ENCODE measurements at regions not wholly inside any gene's neighbourhood (a gene's known extent, or its start where the extent isn't known, plus 50 kb on each side); places are given as distances from the start of the nearest gene placed in this dataset.
A peak's percentile ranks its signal among the peaks of the same experiment; 100 is the strongest.

DNA sequence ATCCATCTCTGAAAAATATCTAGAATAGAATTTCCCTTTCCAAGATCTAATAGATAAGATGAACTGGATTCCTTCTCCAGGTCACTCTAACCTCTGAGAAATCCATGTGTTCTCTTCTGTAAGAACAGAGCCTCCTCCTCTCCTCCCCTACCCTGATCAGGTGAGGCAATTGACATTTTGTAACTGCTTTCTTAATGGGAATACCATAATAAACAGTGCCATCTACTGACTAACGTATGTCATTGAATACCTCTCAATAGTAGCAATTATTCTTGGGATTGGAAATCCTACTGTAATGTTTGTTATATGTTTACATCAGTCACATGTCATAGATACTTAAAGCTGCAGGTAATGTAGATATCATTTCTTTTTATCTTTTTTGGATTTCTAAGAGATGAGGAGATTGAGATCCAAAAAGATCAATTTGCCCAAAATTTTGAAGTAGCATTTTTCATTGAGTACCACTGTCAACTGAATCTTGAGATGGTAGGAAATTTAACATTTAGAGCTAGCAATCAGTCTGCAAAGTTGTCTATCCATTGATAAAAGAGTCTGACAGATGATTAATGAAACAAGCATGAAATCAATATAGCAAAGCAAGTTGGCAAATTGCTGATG lies 365.8 kb upstream of the HSF2 start:
- H3K27ac ChIP-seq (replicated peaks), result no peak overlapping the region
- DNase-seq (ENCODE audit: low read depth in 1 of 2, low spot score in 1 of 2), result peak; percentile 1 to 14
- no peaks in the 10 kb centered on the region for H3K27me3 ChIP-seq (ENCODE audit: insufficient read depth, poor library complexity, severe bottlenecking)
- TF ChIP-seq, protein P1, sequence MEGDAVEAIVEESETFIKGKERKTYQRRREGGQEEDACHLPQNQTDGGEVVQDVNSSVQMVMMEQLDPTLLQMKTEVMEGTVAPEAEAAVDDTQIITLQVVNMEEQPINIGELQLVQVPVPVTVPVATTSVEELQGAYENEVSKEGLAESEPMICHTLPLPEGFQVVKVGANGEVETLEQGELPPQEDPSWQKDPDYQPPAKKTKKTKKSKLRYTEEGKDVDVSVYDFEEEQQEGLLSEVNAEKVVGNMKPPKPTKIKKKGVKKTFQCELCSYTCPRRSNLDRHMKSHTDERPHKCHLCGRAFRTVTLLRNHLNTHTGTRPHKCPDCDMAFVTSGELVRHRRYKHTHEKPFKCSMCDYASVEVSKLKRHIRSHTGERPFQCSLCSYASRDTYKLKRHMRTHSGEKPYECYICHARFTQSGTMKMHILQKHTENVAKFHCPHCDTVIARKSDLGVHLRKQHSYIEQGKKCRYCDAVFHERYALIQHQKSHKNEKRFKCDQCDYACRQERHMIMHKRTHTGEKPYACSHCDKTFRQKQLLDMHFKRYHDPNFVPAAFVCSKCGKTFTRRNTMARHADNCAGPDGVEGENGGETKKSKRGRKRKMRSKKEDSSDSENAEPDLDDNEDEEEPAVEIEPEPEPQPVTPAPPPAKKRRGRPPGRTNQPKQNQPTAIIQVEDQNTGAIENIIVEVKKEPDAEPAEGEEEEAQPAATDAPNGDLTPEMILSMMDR (IDR thresholded peaks at IDR 0.05; ENCODE audit: insufficient read depth, low read length), result peak; percentile 26
- no peak for TF ChIP-seq GABPA (IDR thresholded peaks at IDR 0.05; ENCODE audit: low read depth)
- H3K4me3 ChIP-seq (replicated peaks; ENCODE audit: insufficient read depth, low read length), result no peak overlapping the region

DNA sequence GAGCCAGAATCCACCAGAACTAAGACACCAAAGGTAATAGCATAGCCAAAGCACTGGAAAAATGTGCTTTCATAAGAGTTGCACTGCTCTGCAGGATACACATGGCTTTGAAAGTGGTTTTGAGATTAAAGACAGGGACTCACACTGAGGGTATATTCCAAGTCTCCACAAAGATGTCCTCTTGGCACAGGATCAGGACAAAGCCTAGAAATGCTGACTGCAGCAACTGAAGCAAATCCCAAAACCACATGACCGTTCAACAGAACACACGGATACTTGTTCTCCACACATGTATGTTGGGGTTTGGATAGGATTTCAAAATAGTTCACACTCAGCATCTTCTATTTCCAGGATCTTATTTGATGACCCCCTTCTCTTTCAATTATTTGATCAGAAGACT lies 364.3 kb upstream of the HSF2 start:
- DNase-seq (ENCODE audit: low read depth in 1 of 2, low spot score in 1 of 2), result no peak
- TF ChIP-seq GABPA (IDR thresholded peaks at IDR 0.05; ENCODE audit: low read depth) (no peak), SPI1 (IDR thresholded peaks at IDR 0.05; ENCODE audit: borderline replicate concordance, low read depth) (no peak), POLR2AphosphoS5 (IDR thresholded peaks at IDR 0.05; ENCODE audit: low read depth) (no peak)
- TF ChIP-seq, protein P1 (IDR thresholded peaks at IDR 0.05; ENCODE audit: insufficient read depth, low read length), result no peak
- TF ChIP-seq, protein P2, sequence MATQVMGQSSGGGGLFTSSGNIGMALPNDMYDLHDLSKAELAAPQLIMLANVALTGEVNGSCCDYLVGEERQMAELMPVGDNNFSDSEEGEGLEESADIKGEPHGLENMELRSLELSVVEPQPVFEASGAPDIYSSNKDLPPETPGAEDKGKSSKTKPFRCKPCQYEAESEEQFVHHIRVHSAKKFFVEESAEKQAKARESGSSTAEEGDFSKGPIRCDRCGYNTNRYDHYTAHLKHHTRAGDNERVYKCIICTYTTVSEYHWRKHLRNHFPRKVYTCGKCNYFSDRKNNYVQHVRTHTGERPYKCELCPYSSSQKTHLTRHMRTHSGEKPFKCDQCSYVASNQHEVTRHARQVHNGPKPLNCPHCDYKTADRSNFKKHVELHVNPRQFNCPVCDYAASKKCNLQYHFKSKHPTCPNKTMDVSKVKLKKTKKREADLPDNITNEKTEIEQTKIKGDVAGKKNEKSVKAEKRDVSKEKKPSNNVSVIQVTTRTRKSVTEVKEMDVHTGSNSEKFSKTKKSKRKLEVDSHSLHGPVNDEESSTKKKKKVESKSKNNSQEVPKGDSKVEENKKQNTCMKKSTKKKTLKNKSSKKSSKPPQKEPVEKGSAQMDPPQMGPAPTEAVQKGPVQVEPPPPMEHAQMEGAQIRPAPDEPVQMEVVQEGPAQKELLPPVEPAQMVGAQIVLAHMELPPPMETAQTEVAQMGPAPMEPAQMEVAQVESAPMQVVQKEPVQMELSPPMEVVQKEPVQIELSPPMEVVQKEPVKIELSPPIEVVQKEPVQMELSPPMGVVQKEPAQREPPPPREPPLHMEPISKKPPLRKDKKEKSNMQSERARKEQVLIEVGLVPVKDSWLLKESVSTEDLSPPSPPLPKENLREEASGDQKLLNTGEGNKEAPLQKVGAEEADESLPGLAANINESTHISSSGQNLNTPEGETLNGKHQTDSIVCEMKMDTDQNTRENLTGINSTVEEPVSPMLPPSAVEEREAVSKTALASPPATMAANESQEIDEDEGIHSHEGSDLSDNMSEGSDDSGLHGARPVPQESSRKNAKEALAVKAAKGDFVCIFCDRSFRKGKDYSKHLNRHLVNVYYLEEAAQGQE (IDR thresholded peaks at IDR 0.05; ENCODE audit: insufficient replicate concordance, low read depth), result no peak
- no peaks in the 10 kb centered on the region for H3K27me3 ChIP-seq (ENCODE audit: insufficient read depth, poor library complexity, severe bottlenecking)

DNA sequence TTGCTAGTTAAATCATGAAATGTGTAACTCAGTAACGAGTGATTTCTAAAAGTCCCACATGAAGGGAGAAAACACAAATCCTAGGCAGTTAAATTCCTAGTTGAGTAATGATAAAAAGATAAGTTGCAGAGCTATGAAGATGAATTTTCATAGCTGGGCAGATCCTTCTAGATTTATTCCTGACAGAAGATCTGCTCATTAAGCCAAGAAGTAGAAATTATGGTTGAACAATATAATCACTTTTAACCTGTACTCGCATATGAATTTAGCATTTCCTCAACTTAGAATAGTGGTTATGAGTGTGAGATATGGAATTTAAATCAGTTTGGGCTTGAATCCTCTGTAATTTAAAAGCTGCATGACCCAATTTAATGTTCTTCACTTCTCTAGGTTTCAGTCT lies 359.2 kb upstream of the HSF2 start:
- H3K27me3 ChIP-seq (ENCODE audit: insufficient read depth, poor library complexity, severe bottlenecking), result no peaks in the 10 kb centered on the region
- no peak overlapping the region for H3K4me3 ChIP-seq (replicated peaks; ENCODE audit: insufficient read depth, low read length)
- DNase-seq (ENCODE audit: low read depth in 1 of 2, low spot score in 1 of 2), result no peak
- H3K27ac ChIP-seq (replicated peaks), result no peak overlapping the region
- TF ChIP-seq GABPA (IDR thresholded peaks at IDR 0.05; ENCODE audit: low read depth) (no peak), POLR2AphosphoS5 (IDR thresholded peaks at IDR 0.05; ENCODE audit: low read depth) (no peak), SPI1 (IDR thresholded peaks at IDR 0.05; ENCODE audit: borderline replicate concordance, low read depth) (no peak)
- TF ChIP-seq, protein P2 (IDR thresholded peaks at IDR 0.05; ENCODE audit: insufficient replicate concordance, low read depth), result no peak
- TF ChIP-seq, protein P1 (IDR thresholded peaks at IDR 0.05; ENCODE audit: insufficient read depth, low read length), result no peak

More for the DNA sequence above, 364.3 kb upstream of the HSF2 start:
- H3K27ac ChIP-seq (replicated peaks), result no peak overlapping the region
- H3K4me3 ChIP-seq (replicated peaks; ENCODE audit: insufficient read depth, low read length), result no peak overlapping the region

DNA sequence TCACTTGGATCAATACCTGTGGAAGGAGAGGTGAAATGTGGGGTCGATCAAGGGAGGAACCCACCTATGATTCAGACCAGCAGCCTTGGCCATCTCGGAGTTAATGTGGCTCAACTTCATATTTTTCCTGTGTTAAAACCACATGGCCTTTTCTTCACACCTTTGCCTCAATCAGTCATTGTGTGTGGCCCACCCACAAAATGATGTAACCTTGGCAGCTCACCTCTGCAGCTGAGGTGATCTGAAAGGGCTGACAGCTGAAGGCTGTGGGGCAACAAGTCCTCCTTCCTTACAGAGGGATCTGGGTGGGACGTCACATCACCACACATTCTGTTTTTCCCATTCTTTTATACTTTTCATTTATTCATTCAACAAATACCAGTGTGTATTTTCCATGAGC lies 357.1 kb upstream of the HSF2 start:
- no peak for TF ChIP-seq SPI1 (IDR thresholded peaks at IDR 0.05; ENCODE audit: borderline replicate concordance, low read depth)
- TF ChIP-seq POLR2AphosphoS5 (IDR thresholded peaks at IDR 0.05; ENCODE audit: low read depth), result no peak
- no peak for TF ChIP-seq GABPA (IDR thresholded peaks at IDR 0.05; ENCODE audit: low read depth)
- TF ChIP-seq, protein P2 (IDR thresholded peaks at IDR 0.05; ENCODE audit: insufficient replicate concordance, low read depth), result no peak
- TF ChIP-seq, protein P1 (IDR thresholded peaks at IDR 0.05; ENCODE audit: insufficient read depth, low read length), result no peak
- no peak for DNase-seq (ENCODE audit: low read depth in 1 of 2, low spot score in 1 of 2)
- no peaks in the 10 kb centered on the region for H3K27me3 ChIP-seq (ENCODE audit: insufficient read depth, poor library complexity, severe bottlenecking)

More for the DNA sequence above, 357.1 kb upstream of the HSF2 start:
- no peak overlapping the region for H3K27ac ChIP-seq (replicated peaks)
- H3K4me3 ChIP-seq (replicated peaks; ENCODE audit: insufficient read depth, low read length), result no peak overlapping the region
